Liver (tissue), 3 donors: ENCODE measurements at regions not wholly inside any gene's neighbourhood (a gene's known extent, or its start where the extent isn't known, plus 50 kb on each side); places are given as distances from the start of the nearest gene placed in this dataset.

ENCODE experiments used
- EGR1 ChIP-seq, 2 donors: IDR thresholded peaks; 2 replicates each; pipeline ENCODE4 v1.6.1; 2016 to 2018; ENCODE audit warnings: antibody characterized with exemption in 2 of 2, low read depth in 2 of 2
- JUND ChIP-seq, 2 donors: IDR thresholded peaks; 2 replicates each; pipeline ENCODE4 v1.6.1; 2016; ENCODE audit warnings: antibody characterized with exemption in 2 of 2
- RAD21 ChIP-seq, 2 donors: IDR thresholded peaks; 2 replicates each; pipeline ENCODE4 v1.6.1; 2016; ENCODE audit warnings: antibody characterized with exemption in 2 of 2, mild to moderate bottlenecking in 2 of 2
- SP1 ChIP-seq: IDR thresholded peaks from 2 replicates; pipeline ENCODE4 v1.6.1; 2018; ENCODE audit warnings: antibody characterized with exemption, mild to moderate bottlenecking
- TAF1 ChIP-seq: conservative IDR thresholded peaks from 2 replicates; pipeline ENCODE4 v1.6.1; 2016; ENCODE audit warnings: antibody characterized with exemption, mild to moderate bottlenecking
- TF ChIP-seq, protein P1 (sequence below): fragments of 150-350 bp; IDR thresholded peaks from 2 replicates; pipeline ENCODE4 v1.5.1; 2017; ENCODE audit warnings: improper control_type of control experiment, low read depth, low read length; ENCODE audit not compliant: missing input control
- TF ChIP-seq, protein P2 (sequence below): IDR thresholded peaks from 2 replicates; pipeline ENCODE4 v1.6.1; 2016; ENCODE audit warnings: antibody characterized with exemption
- TF ChIP-seq, protein P3 (sequence below): IDR thresholded peaks from 2 replicates; pipeline ENCODE4 v1.6.1; 2016; ENCODE audit warnings: antibody characterized with exemption
- TF ChIP-seq, protein P4 (sequence below): IDR thresholded peaks from 2 replicates; pipeline ENCODE4 v1.6.1; 2016; ENCODE audit warnings: antibody characterized with exemption
- TF ChIP-seq, protein P5 (sequence below): IDR thresholded peaks from 2 replicates; pipeline ENCODE4 v1.6.1; 2016; ENCODE audit warnings: antibody characterized with exemption, mild to moderate bottlenecking
- donor health status: healthy.
- donor health status: healthy.

DNA sequence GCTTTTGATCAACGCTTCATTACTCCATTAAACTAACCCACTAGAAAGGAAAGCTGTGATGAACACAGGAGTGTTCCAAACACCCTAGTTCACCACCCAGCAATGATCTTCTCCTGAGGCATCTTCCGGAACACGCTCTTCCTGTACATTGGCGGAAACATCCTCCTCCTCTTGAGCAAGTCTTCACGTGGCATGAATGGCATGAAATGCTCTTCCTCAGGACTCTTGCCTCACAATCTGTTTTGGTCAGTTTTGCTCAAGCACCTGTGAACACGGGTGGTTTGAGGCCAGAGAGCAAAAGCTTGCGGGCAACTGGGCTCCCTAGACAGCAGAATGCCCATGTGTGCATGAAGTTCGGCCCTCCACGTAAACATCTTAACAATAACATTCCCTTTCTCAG is 734.2 kb upstream of the SALL3 start:
- TF ChIP-seq, protein P1, sequence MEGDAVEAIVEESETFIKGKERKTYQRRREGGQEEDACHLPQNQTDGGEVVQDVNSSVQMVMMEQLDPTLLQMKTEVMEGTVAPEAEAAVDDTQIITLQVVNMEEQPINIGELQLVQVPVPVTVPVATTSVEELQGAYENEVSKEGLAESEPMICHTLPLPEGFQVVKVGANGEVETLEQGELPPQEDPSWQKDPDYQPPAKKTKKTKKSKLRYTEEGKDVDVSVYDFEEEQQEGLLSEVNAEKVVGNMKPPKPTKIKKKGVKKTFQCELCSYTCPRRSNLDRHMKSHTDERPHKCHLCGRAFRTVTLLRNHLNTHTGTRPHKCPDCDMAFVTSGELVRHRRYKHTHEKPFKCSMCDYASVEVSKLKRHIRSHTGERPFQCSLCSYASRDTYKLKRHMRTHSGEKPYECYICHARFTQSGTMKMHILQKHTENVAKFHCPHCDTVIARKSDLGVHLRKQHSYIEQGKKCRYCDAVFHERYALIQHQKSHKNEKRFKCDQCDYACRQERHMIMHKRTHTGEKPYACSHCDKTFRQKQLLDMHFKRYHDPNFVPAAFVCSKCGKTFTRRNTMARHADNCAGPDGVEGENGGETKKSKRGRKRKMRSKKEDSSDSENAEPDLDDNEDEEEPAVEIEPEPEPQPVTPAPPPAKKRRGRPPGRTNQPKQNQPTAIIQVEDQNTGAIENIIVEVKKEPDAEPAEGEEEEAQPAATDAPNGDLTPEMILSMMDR, result no peak
- TF ChIP-seq JUND (IDR thresholded peaks at IDR 0.05), result no peak
- TF ChIP-seq, protein P2, sequence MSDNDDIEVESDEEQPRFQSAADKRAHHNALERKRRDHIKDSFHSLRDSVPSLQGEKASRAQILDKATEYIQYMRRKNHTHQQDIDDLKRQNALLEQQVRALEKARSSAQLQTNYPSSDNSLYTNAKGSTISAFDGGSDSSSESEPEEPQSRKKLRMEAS, result no peak
- TF ChIP-seq RAD21 (IDR thresholded peaks at IDR 0.05), result no peak
- no peak for TF ChIP-seq EGR1 (IDR thresholded peaks at IDR 0.05; ENCODE audit: low read depth in 2 of 2)
- TF ChIP-seq, protein P3, sequence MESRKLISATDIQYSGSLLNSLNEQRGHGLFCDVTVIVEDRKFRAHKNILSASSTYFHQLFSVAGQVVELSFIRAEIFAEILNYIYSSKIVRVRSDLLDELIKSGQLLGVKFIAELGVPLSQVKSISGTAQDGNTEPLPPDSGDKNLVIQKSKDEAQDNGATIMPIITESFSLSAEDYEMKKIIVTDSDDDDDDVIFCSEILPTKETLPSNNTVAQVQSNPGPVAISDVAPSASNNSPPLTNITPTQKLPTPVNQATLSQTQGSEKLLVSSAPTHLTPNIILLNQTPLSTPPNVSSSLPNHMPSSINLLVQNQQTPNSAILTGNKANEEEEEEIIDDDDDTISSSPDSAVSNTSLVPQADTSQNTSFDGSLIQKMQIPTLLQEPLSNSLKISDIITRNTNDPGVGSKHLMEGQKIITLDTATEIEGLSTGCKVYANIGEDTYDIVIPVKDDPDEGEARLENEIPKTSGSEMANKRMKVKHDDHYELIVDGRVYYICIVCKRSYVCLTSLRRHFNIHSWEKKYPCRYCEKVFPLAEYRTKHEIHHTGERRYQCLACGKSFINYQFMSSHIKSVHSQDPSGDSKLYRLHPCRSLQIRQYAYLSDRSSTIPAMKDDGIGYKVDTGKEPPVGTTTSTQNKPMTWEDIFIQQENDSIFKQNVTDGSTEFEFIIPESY, result no peak
- TF ChIP-seq TAF1, result no peak
- no peak for TF ChIP-seq SP1
- TF ChIP-seq, protein P4, sequence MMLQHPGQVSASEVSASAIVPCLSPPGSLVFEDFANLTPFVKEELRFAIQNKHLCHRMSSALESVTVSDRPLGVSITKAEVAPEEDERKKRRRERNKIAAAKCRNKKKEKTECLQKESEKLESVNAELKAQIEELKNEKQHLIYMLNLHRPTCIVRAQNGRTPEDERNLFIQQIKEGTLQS, result no peak
- TF ChIP-seq, protein P5, sequence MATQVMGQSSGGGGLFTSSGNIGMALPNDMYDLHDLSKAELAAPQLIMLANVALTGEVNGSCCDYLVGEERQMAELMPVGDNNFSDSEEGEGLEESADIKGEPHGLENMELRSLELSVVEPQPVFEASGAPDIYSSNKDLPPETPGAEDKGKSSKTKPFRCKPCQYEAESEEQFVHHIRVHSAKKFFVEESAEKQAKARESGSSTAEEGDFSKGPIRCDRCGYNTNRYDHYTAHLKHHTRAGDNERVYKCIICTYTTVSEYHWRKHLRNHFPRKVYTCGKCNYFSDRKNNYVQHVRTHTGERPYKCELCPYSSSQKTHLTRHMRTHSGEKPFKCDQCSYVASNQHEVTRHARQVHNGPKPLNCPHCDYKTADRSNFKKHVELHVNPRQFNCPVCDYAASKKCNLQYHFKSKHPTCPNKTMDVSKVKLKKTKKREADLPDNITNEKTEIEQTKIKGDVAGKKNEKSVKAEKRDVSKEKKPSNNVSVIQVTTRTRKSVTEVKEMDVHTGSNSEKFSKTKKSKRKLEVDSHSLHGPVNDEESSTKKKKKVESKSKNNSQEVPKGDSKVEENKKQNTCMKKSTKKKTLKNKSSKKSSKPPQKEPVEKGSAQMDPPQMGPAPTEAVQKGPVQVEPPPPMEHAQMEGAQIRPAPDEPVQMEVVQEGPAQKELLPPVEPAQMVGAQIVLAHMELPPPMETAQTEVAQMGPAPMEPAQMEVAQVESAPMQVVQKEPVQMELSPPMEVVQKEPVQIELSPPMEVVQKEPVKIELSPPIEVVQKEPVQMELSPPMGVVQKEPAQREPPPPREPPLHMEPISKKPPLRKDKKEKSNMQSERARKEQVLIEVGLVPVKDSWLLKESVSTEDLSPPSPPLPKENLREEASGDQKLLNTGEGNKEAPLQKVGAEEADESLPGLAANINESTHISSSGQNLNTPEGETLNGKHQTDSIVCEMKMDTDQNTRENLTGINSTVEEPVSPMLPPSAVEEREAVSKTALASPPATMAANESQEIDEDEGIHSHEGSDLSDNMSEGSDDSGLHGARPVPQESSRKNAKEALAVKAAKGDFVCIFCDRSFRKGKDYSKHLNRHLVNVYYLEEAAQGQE, result no peak
